ENCODE measurements at regions not wholly inside any gene's neighbourhood (a gene's known extent, or its start where the extent isn't known, plus 50 kb on each side); places are given as distances from the start of the nearest gene placed in this dataset.

DNA sequence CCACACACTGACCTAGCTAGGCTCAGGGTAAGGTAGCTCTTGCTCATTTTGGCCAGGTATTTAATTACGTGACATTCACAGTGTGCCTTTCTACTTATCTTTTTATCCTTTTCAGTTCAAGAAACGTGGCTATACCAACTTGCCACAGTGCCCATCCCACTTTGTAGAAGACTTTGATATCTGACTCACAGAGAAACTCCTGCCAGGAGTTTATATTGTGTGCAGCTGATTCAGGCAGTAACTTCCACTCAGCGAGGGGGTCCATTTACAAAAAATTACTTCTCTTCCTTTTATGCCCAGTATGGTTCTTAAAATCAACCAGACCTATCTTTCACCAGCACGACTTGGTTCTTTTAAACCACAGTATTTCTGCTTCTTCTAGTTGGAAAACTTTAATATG lies 75.6 kb downstream of the PRL start:
- no peaks in the 10 kb centered on the region for H3K4me1 ChIP-seq (ENCODE audit: control insufficient read depth in 2 of 2, insufficient read depth in 2 of 2, low read length in 2 of 2)
- H3K4me2 ChIP-seq (replicated peaks; ENCODE audit: low read depth, low read length, poor library complexity, severe bottlenecking), result no peak overlapping the region
- H4K20me1 ChIP-seq (ENCODE audit: control insufficient read depth, insufficient read depth, low read length, poor library complexity, severe bottlenecking), result no peaks in the 10 kb centered on the region
- H3K4me3 ChIP-seq (ENCODE audit: control extremely low read depth in 1 of 5, extremely low read depth in 1 of 5, insufficient read depth in 1 of 5, low read depth in 2 of 5, low read length in 4 of 5), result no peak overlapping the region
- no peak overlapping the region for H3K27ac ChIP-seq (ENCODE audit: low read length in 2 of 2)
- intact Hi-C loops (cut with micrococcal nuclease), result no loop called here
- H2AFZ ChIP-seq (ENCODE audit: insufficient read depth, low read depth, low read length, poor library complexity, severe bottlenecking), result no peak overlapping the region
- H3K27ac Mint-ChIP-seq, result no peak overlapping the region
- H3K9ac ChIP-seq (ENCODE audit: low read length), result no peak overlapping the region
- ChIA-PET CTCF (no interaction called here), POLR2A (no interaction called here)
- H3K9me3 ChIP-seq (ENCODE audit: control extremely low read depth in 1 of 3, control insufficient read depth in 2 of 3, insufficient read depth in 1 of 3, low read length in 2 of 3), result no peaks in the 10 kb centered on the region
- H3K4me3 Mint-ChIP-seq, result no peak overlapping the region
- TF ChIP-seq, protein P1, sequence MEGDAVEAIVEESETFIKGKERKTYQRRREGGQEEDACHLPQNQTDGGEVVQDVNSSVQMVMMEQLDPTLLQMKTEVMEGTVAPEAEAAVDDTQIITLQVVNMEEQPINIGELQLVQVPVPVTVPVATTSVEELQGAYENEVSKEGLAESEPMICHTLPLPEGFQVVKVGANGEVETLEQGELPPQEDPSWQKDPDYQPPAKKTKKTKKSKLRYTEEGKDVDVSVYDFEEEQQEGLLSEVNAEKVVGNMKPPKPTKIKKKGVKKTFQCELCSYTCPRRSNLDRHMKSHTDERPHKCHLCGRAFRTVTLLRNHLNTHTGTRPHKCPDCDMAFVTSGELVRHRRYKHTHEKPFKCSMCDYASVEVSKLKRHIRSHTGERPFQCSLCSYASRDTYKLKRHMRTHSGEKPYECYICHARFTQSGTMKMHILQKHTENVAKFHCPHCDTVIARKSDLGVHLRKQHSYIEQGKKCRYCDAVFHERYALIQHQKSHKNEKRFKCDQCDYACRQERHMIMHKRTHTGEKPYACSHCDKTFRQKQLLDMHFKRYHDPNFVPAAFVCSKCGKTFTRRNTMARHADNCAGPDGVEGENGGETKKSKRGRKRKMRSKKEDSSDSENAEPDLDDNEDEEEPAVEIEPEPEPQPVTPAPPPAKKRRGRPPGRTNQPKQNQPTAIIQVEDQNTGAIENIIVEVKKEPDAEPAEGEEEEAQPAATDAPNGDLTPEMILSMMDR (IDR thresholded peaks at IDR 0.05), result no peak
- TF ChIP-seq EZH2 (IDR thresholded peaks at IDR 0.05; ENCODE audit: borderline replicate concordance, insufficient read depth, low read depth, low read length, poor library complexity, severe bottlenecking), result no peak
- no peaks in the 10 kb centered on the region for H3K4me1 Mint-ChIP-seq
- 100% methylated on average over 1 of the region's 4 CpGs for WGBS (ENCODE audit: insufficient coverage)
- H3K27me3 ChIP-seq (replicated peaks in 1 of 4; ENCODE audit: control extremely low read depth in 1 of 4, control insufficient read depth in 3 of 4, insufficient read depth in 4 of 4, low read length in 3 of 4), result no peaks in the 10 kb centered on the region
- no peaks in the 10 kb centered on the region for H3K36me3 ChIP-seq (replicated peaks in 1 of 2; ENCODE audit: control extremely low read depth in 1 of 2, control insufficient read depth in 1 of 2, extremely low read depth in 1 of 2, insufficient read depth in 2 of 2, low read length in 1 of 2)
- no peaks in the 10 kb centered on the region for H3K79me2 ChIP-seq (ENCODE audit: control insufficient read depth, insufficient read depth, low read length)
- no peaks in the 10 kb centered on the region for H3K27me3 Mint-ChIP-seq
- DNase-seq (no peak), ATAC-seq (ENCODE audit: low read depth) (no peak)
- H3K9me3 Mint-ChIP-seq (ENCODE audit: insufficient read depth), result no peaks in the 10 kb centered on the region

DNA sequence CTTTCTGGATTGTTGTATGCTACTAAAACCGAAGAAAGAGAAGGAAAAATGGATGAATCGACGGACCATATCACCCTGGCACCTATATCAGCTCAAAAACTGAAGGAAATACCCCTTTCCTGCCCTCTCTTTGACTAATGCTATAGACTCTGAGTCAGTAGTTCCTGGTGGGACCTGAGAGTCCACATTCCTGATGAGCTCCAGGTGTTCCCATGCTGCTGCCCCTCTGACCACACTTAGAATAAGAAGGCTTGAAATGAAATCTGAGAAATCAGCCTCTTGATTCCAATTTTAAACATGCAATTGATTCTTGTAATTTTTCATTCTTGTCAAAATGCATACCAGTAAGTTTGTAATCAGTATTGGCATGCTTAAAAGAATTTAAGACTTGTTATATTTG lies 75.2 kb downstream of the PRL start:
- H3K4me1 ChIP-seq (ENCODE audit: control insufficient read depth in 2 of 2, insufficient read depth in 2 of 2, low read length in 2 of 2), result no peaks in the 10 kb centered on the region
- Mint-ChIP-seq H3K4me1 (no peaks in the 10 kb centered on the region), H3K27ac (no peak overlapping the region), H3K27me3 (no peaks in the 10 kb centered on the region), H3K4me3 (no peak overlapping the region), H3K9me3 (ENCODE audit: insufficient read depth) (no peaks in the 10 kb centered on the region)
- no peaks in the 10 kb centered on the region for H3K79me2 ChIP-seq (ENCODE audit: control insufficient read depth, insufficient read depth, low read length)
- intact Hi-C loops (cut with micrococcal nuclease), result no loop called here
- no peak overlapping the region for H3K4me2 ChIP-seq (replicated peaks; ENCODE audit: low read depth, low read length, poor library complexity, severe bottlenecking)
- no peak overlapping the region for H3K9ac ChIP-seq (ENCODE audit: low read length)
- no peak for DNase-seq
- no peak overlapping the region for H2AFZ ChIP-seq (ENCODE audit: insufficient read depth, low read depth, low read length, poor library complexity, severe bottlenecking)
- H3K27ac ChIP-seq (ENCODE audit: low read length in 2 of 2), result no peak overlapping the region
- no peak for TF ChIP-seq EZH2 (IDR thresholded peaks at IDR 0.05; ENCODE audit: borderline replicate concordance, insufficient read depth, low read depth, low read length, poor library complexity, severe bottlenecking)
- TF ChIP-seq, protein P1 (IDR thresholded peaks at IDR 0.05), result no peak
- ChIA-PET CTCF (no interaction called here), POLR2A (no interaction called here)
- no peaks in the 10 kb centered on the region for H3K36me3 ChIP-seq (replicated peaks in 1 of 2; ENCODE audit: control extremely low read depth in 1 of 2, control insufficient read depth in 1 of 2, extremely low read depth in 1 of 2, insufficient read depth in 2 of 2, low read length in 1 of 2)
- no peaks in the 10 kb centered on the region for H3K27me3 ChIP-seq (replicated peaks in 1 of 4; ENCODE audit: control extremely low read depth in 1 of 4, control insufficient read depth in 3 of 4, insufficient read depth in 4 of 4, low read length in 3 of 4)
- H4K20me1 ChIP-seq (ENCODE audit: control insufficient read depth, insufficient read depth, low read length, poor library complexity, severe bottlenecking), result no peaks in the 10 kb centered on the region
- no peaks in the 10 kb centered on the region for H3K9me3 ChIP-seq (ENCODE audit: control extremely low read depth in 1 of 3, control insufficient read depth in 2 of 3, insufficient read depth in 1 of 3, low read length in 2 of 3)
- WGBS (ENCODE audit: insufficient coverage), result no CpG with 5 or more reads among the region's 3 CpGs
- no peak for ATAC-seq (ENCODE audit: low read depth)
- no peak overlapping the region for H3K4me3 ChIP-seq (ENCODE audit: control extremely low read depth in 1 of 5, extremely low read depth in 1 of 5, insufficient read depth in 1 of 5, low read depth in 2 of 5, low read length in 4 of 5)

All from B cell (primary cell).